SIG-M5 treated with dmso at 0.1 percent for 504 hours (cell line): ENCODE measurements at regions not wholly inside any gene's neighbourhood (a gene's known extent, or its start where the extent isn't known, plus 50 kb on each side); places are given as distances from the start of the nearest gene placed in this dataset.

Experiments
- DNase-seq: peaks from one replicate; lab custom pipeline; 2025; ENCODE audit not compliant: unreplicated experiment; lab: John Stamatoyannopoulos, UW

DNA sequence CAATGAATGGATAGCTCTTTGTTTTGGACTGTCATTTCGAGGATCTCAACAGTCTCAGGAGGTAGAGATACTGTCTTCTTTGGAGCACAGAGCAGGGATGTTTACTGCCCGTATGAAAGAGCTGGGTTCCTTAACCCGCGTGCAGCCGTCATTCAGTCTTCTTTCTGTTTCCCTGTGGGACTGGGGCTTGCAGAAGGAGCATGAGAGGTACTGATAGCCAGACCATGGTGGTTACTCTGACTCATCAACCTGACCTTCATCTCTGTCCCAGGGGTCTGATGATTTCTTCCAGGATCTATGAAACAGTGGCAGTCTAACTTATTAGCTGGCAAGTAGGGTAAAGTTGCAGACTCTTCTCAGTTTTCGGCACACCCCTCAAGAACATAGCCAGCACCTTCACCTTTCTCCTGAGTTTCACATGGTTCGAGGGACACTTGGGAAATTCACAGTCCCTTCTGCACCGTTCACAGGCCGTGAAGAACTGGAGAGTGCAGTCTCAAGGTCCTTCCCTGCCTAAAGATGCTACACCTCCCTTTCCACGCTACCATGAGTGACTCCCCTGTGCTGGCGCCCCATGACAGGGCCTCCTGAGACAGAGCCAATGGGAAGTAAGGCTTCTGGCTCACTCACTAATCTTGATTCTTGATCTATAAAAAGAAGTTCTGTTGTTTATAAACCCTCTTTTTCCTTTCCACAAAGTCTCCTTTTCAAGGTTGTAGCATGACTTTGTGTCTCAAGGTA is 226.2 kb downstream of the MC4R start:
- no peak for DNase-seq

- DNase-seq: no peak
Observed at GRCh38 chr18:60145776-60146175, 226.8 kb downstream of the MC4R start.

GRCh38 chr18:60134806-60135205 is 235.0 kb downstream of the PMAIP1 start:
- no peak for DNase-seq

GRCh38 chr18:60130284-60130683 is 230.5 kb downstream of the PMAIP1 start:
- no peak for DNase-seq

DNA sequence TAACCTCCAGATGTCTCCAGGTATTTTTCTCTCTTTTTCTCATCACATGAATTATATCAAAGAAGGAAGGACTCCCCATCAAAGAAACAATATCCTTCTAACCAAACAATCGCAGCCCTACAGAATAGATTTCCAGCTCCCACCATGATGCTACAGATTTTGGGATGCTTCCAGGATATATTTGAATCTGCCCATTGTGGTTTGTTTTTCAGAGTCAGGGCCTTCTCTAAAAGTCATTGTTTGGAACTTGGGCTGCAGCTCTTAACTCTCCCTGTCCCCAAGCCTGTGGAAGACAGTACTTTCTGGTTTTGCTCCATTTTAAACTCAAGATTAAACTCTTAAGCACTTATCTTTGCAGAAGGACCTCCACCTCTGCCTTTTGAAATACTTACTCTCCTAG is 223.2 kb downstream of the PMAIP1 start:
- no peak for DNase-seq

DNA sequence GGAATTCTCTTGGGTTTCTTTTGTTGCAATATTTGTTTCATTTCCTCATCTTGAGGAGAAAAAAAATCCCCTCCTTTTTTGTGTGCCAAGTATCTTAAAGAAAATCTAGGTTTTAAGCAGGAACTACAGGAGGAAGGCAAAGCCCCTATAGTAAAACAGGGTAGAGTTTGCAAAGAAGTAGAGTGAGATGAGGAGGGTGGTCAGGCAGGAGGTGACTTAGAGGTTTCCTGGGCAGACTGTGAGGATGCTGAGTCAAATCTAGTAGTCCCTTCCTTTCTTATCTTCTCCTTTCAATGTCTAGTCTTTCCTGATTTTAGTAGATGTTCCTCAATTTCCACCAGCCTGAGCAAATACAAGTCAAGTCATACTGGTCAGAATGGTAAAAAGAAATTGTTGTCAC is 222.5 kb downstream of the PMAIP1 start:
- DNase-seq: no peak

- DNase-seq: no peak
Observed at GRCh38 chr18:60120231-60120750, 220.5 kb downstream of the PMAIP1 start.

DNA sequence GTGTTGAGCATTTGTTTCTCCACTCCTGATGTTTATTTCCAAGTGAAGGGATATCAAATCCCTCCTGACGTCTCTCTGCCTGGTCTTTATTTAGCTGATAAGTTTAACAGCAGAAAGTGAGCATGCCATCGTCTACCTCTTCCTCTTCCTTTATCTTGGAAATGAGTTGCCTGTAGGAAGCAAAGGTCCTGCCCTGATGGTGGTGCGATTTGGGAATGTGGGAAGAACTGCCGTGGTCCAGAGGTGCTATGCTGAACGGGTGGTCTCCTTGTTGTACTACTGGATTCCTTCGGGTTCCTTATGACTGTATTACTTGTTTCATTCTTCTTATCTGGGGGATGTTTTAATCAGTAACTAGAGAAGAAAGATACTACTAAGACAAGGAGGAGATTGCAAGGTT is 217.5 kb downstream of the PMAIP1 start:
- DNase-seq: no peak

GRCh38 chr18:60113396-60113795 is 213.6 kb downstream of the PMAIP1 start:
- DNase-seq: no peak

DNA sequence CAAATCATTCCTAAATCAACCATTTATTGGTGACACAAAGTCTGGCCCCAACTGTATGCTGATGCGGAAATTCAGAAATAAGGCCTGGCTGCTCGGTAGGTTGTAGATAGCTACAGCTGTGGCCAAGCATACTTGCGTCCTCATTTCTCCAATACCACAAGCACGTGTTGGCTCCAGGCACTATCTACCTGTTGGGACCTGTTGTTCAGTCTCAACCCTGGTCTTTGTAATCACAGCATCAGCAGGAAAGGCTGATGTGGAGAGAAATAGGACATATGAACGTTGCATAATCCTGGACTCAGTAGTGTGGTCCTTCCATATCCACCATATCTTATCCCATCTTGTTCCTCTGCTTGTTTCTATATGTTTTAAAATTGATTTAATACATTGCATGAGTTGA is 212.6 kb downstream of the PMAIP1 start:
- DNase-seq: no peak

DNA sequence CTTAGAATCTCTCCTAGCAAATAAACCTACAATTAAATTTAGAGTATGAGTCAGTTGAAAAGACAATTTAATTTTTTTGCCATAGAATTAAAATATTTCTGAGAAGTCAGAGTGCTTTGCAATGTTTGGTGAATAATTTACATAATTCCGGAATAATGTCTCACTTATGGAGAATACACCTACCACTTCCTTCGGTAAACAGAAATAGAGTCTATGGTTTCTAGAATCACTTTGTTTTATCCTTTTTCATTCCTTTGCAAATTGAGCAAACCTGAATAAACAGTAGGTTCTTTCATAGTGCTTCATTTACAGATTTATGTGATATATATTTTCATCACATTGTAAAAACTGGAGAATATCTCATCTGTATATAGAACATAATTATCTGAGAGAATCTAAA is 211.7 kb downstream of the PMAIP1 start:
- no peak for DNase-seq

DNA sequence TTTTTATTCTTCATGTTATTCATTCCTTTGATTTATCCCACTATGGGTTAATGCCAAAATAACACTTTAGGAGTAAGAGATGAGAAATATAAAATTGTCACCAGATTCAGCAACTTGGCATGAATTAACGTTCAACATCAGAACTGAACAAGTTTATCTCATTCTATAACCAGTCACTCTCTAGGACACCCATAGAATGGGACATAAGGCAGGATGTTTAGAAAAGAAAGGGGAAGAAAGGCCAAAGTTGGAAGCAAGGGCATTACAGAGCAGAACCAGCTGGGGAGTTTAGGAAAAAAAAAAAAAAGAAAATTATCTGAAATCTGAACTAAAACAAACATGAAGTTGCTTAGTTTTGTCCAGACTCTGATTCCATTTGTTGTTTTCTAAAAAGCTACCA is 211.0 kb downstream of the PMAIP1 start:
- no peak for DNase-seq

- no peak for DNase-seq
Observed at GRCh38 chr18:60100778-60101177, 201.0 kb downstream of the PMAIP1 start.

DNA sequence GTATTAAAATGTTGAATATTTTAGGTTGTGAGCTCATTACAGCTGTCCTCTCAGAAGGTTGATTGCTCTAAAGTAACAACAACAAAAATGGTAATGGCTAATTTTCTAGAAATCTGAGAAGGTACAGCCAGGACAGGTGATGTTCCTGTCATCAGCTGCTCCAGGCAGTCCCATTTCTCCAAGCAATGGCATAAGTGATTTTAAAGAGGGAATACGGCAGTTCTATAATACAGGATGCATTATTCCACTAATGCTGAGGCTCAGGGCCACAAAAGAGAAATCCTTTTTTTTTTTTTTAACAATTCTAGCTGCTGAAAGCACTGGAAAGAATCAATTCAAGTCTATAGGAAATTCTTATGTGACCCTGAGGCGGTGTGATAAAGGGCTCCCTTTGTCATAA is 199.9 kb downstream of the PMAIP1 start:
- no peak for DNase-seq

GRCh38 chr18:60096428-60096827 is 196.6 kb downstream of the PMAIP1 start:
- no peak for DNase-seq

GRCh38 chr18:60092073-60092472 is 192.3 kb downstream of the PMAIP1 start:
- DNase-seq: no peak

DNA sequence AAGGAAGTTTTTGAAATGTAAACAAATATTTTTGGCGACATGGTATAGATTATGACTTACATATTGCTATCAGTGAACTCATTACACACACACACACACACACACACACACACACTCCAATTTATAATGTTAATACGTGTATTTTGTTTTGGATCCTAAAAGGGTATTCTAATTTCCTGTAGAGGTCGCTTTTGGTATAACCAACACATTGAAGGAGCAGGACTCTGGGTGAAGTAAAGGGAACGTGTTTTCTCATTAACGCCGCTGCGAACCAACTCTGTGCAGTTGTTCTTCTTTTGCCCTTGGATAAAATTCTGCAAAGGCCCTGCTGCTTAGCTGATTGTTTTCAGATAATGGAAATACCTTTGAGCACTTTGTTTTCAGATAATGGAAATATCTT is 190.4 kb downstream of the PMAIP1 start:
- DNase-seq: no peak

DNA sequence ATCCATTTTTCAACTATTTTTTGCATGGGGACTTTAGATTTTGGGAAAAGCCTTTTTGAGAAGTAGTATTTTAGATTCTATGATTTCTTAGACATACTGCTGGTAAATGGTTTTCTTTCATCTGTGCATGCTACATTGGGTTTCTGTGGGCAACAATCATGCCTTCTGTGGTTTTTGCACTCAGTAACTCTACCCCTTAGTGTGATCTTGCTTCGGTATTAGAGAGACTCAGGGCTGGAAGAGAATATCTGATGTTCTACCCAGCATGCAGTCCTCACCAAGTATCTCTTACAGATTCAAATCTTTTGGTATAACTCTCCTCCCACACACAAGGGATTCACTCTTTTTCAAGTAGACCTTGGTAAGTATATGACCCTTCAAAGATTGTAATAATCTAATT is 183.0 kb downstream of the PMAIP1 start:
- no peak for DNase-seq

DNA sequence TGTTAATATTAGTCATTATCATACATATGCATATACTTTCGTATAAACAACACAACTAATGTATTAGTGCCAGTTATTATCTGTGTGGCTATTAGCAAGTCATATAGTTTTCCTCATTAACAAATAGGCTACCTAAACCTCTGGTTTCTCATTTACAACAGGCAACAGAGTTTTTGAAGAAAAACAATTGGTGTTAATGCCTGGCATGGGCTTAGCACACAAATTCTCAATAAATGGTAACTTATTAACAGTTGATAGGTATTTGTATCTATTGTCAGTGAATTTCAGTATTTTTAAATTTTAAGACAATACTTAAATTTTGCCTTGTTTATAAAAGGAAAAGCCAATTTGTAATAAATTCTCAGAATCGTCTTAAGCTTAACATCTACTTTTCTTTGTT is 182.5 kb downstream of the PMAIP1 start:
- DNase-seq: no peak

- DNase-seq: no peak
Observed at GRCh38 chr18:60075477-60075876, 175.7 kb downstream of the PMAIP1 start.

- DNase-seq: no peak
Observed at GRCh38 chr18:60070631-60071030, 170.8 kb downstream of the PMAIP1 start.

- DNase-seq: no peak
Observed at GRCh38 chr18:60069145-60069544, 169.3 kb downstream of the PMAIP1 start.
